ENCODE measurements at regions not wholly inside any gene's neighbourhood (a gene's known extent, or its start where the extent isn't known, plus 50 kb on each side); places are given as distances from the start of the nearest gene placed in this dataset.

DNA sequence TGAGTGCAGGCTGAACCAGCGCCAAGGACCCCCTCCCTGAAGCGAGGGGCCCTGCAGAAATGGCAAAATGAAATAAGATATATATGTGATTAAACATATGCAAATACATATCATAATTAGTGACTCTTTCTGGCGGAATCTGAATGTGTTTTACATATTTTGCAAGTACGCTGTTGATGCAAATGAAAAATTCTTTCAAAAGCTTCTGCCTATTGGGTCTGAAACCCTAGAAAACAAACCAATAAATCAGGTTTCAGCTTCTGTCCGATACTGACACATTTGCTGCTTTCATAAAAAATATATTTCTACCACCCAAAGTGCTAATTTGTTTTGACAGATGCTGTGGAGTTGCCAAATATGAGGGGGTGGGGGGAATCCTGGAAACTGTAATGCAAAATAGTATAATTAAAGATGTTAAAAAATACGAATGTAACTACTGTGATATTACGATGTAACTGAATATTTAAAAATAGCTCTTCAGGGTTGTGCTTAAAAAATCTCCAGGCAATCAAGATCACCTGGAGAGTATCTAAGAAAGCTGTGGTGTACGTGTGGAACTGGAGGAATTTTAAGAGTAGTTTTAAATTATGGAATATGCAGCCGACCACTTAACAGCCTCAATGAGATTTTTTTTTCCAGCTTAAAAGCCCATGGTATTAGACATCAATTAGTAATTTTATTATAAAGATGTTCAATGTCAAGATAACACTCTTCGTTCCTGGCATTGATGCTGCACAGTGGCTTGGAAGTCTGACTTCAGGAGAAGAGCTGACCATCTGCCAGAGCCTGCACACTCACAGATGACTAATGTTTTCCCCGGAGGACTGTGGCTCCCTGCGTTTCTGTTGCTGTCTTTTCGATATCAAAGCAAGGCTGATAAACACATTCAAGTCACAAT, 122.2 kb upstream of the RCN1 start:
- Histone ChIP-seq H3K4me1 (replicated peaks in 1 of 2) (peaks cover 37 to 42% of the 10 kb centered on the region in 2 donors), H3K4me3 (no peak overlapping the region), H3K27ac (peak overlapping the region in 1 of 2 donors; percentile 41)
- 2 to 90% (median 67%) methylated on average over 5 to 12 of the region's 13 CpGs for WGBS, 10 experiments
- ATAC-seq (replicated peaks in 6 of 8): peak; percentile 71 to 97 (median 95)
- in situ Hi-C loops (cut with MboI; ENCODE audit: low pct_unique_long_range_greater_than_20kb in 2 of 9, low sequenced_read_pairs in 9 of 9, unreplicated experiment in 9 of 9): loop anchor here in 2 of 9 experiments (25.0 kb wide), 1 partner anchor 481 kb away; no protein-coding TSS in a partner anchor

DNA sequence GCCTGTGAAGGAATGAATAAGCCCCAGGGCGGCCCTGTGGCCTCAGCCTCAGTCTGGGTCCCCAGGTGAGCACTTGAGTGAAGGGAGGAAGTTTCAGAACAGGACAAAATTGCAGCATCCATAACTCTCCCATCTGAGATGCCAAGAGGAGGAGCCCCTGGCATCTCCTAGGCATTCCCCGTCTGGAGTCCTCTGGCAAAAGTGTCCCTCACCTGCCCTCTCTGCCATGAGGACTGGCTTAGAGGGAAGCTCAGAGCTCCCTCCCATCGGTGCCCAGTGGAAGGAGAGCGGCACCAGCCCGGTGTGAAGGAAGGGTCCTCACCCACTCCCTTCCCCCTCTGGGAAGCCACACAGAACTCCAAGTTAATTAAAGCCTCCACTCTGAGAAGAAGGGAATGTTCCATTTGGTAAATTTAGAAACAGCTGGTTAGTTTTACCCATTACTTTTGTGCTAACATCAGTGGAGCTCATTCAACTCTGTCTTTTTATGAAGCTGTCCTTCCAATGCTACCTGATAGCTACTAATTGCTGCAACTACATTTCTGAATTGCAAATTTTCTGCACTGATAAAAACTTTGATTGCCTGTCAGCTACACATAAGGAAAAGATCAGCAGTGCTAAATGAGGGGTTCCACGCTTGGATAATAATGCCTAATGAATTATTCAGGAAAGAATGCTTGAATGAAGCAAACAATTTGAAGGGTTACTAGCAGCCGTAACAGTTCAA, 123.3 kb upstream of the RCN1 start:
- no peak overlapping the region for H3K4me3 ChIP-seq
- in situ Hi-C loops (cut with MboI; ENCODE audit: low pct_unique_long_range_greater_than_20kb in 2 of 9, low sequenced_read_pairs in 9 of 9, unreplicated experiment in 9 of 9): loop anchor here in 2 of 9 experiments (25.0 kb wide), 1 partner anchor 480 kb away; no protein-coding TSS in a partner anchor
- no peak overlapping the region for H3K27ac ChIP-seq
- WGBS, 10 experiments: 0 to 100% (median 44%) methylated on average over 1 to 5 of the region's 7 CpGs
- peak in 2 of 8 experiments; percentile 11 to 39 for ATAC-seq (replicated peaks in 6 of 8)
- H3K4me1 ChIP-seq (replicated peaks in 1 of 2): peaks cover 25 to 31% of the 10 kb centered on the region in 2 donors

DNA sequence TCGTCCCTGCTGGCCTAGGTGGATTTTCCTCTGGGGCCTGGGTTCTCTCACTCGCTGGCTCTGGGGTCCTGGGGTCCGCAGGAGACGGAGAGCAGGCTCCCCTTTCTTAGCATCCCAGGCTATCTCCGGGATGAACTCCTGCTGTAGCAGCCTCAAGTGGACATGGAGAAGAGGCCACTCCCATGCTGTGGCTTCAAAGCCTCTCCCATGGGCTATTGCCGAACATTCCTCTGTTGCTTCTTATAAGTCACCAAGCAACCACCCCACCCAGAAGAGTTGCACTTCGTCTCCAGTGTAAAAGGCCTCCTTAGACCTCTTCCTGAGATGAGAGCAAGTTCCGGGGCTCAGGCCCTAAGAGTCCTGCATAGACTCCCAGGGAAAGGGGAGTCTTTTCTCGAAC, 124.0 kb upstream of the RCN1 start:
- H3K4me3 ChIP-seq: no peak overlapping the region
- H3K4me1 ChIP-seq (replicated peaks in 1 of 2): peaks cover 23 to 27% of the 10 kb centered on the region in 2 donors
- WGBS, 10 experiments: 64 to 83% (median 77%) methylated on average over 1 to 5 of the region's 9 CpGs; no CpG with 5 or more reads in 2 of the 10 experiments
- no peak overlapping the region for H3K27ac ChIP-seq
- peak in 3 of 8 experiments; percentile 36 to 90 (median 43) for ATAC-seq (replicated peaks in 6 of 8)
- in situ Hi-C loops (cut with MboI; ENCODE audit: low pct_unique_long_range_greater_than_20kb in 2 of 9, low sequenced_read_pairs in 9 of 9, unreplicated experiment in 9 of 9): loop anchor here in 2 of 9 experiments (25.0 kb wide), 1 partner anchor 480 kb away; no protein-coding TSS in a partner anchor

DNA sequence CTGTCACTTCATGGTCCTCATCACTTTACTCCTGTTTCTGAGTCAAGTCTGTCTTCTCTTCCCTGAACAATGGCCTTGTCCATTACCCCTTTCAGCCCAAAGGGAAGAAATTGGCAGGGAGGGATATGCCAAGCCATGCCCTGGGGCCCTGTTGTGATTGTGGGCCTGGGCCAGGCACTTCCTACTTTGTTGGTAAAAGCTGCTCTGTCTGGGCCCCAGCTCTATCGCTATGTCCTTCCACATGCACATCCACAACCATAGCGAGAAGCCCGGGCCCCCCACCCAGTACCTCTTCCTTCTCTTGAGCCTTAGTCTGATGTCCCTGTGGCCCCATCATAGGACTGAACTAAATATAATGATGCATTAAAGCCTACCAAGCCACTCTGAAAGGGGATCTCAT, 126.7 kb upstream of the RCN1 start:
- Histone ChIP-seq H3K4me3 (no peak overlapping the region), H3K4me1 (replicated peaks in 1 of 2) (peaks cover 23 to 26% of the 10 kb centered on the region in 2 donors), H3K27ac (no peak overlapping the region)
- in situ Hi-C loops (cut with MboI; ENCODE audit: low pct_unique_long_range_greater_than_20kb in 2 of 9, low sequenced_read_pairs in 9 of 9, unreplicated experiment in 9 of 9): loop anchor here in 2 of 9 experiments (25.0 kb wide), 1 partner anchor 477 kb away; no protein-coding TSS in a partner anchor
- 42 to 83% (median 67%) methylated on average over 2 to 3 of the region's 3 CpGs; no CpG with 5 or more reads in 5 of the 10 experiments for WGBS, 10 experiments
- ATAC-seq (replicated peaks in 6 of 8): no peak

DNA sequence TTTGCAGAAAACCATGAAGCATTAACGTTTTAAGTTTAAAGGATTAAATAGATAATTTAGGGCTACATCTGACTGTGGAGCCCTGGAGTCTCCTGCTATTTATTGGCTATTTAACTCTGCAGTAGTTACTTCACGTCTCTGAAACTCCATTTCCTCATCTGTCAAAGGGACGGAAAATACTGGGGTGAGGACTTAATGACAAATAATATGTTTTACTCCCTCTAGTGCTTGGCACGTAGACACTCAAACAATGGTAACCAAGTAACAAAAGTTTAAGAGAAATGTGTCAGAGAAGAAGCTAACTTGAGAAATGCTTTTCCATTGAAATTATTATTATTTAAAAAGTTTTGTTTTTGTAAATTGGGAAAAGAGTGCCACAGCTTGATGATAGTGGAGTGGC, 130.7 kb upstream of the RCN1 start:
- no peak overlapping the region for H3K27ac ChIP-seq
- in situ Hi-C loops (cut with MboI; ENCODE audit: low pct_unique_long_range_greater_than_20kb in 2 of 9, low sequenced_read_pairs in 9 of 9, unreplicated experiment in 9 of 9): loop anchor here in 2 of 9 experiments (25.0 kb wide), 1 partner anchor 473 kb away; no protein-coding TSS in a partner anchor
- no peak overlapping the region for H3K4me3 ChIP-seq
- WGBS, 10 experiments: 33 to 92% (median 73%) methylated on average over 1 to 4 of the region's 4 CpGs
- peaks cover 0 to 9% of the 10 kb centered on the region in 2 donors for H3K4me1 ChIP-seq (replicated peaks in 1 of 2)
- no peak for ATAC-seq (replicated peaks in 6 of 8)

DNA sequence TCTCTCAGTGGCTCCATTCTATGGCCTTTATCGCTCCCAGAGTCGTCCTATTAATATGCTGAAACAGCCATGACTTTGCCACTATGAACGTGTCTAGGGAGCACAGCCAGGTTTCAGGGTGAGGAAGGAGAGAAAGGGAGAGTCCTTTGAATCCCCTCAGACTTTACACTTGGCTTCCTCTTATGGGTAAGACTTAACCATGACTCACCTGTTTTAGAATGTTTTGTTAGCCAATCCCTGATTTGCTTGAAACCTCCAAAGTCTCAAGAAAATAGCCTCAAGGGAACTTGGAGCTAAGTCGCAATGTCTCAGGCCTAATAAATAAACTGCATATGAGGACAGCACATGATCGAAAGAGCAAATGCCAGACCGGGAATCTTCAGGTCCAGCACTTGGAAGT, 131.2 kb upstream of the RCN1 start:
- WGBS, 10 experiments: 22 to 87% (median 75%) methylated on average over 2 to 6 of the region's 6 CpGs; no CpG with 5 or more reads in 2 of the 10 experiments
- no peak for ATAC-seq (replicated peaks in 6 of 8)
- H3K4me1 ChIP-seq (replicated peaks in 1 of 2): peaks cover 0 to 9% of the 10 kb centered on the region in 2 donors
- H3K4me3 ChIP-seq: no peak overlapping the region
- H3K27ac ChIP-seq: no peak overlapping the region
- in situ Hi-C loops (cut with MboI; ENCODE audit: low pct_unique_long_range_greater_than_20kb in 2 of 9, low sequenced_read_pairs in 9 of 9, unreplicated experiment in 9 of 9): loop anchor here in 2 of 9 experiments (25.0 kb wide), 1 partner anchor 472 kb away; no protein-coding TSS in a partner anchor

DNA sequence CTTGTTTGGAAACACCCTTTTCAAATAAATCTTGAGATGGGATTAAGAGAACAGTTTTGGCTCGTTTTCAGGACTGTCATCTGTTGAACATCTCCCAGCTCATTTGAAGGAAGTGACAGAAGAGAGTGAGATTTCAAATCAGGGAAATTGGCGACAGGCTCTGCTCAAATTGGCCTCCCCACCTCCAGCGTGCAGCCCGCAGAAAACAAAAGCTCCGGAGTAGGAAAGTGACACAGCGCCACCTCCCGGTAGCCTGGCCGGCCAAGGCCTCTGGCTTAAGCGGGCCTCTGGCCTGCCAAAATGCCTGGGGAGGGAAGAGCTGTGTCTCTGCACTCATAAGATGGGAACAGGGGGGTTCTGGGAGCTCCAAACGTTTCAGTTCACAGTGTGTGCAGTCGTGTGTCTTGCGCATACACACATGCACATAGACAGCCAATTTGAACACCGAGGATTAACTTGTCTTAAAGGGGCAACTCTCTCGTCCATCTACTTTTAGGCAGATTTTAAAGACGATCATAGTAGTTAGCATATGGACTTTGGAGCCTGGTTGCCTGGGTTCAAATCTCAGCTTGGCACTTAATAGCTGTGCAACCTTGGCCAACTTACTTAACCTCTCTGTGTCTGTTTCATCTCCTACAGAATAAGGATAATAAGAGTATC, 132.7 kb upstream of the RCN1 start:
- peak; percentile 58 to 98 (median 70) for ATAC-seq (replicated peaks in 6 of 8)
- Histone ChIP-seq H3K27ac (no peak overlapping the region), H3K4me3 (no peak overlapping the region), H3K4me1 (replicated peaks in 1 of 2) (peaks cover 0 to 9% of the 10 kb centered on the region in 2 donors)
- WGBS, 10 experiments: 0 to 91% (median 32%) methylated on average over 1 to 15 of the region's 15 CpGs; no CpG with 5 or more reads in 2 of the 10 experiments
- in situ Hi-C loops (cut with MboI; ENCODE audit: low pct_unique_long_range_greater_than_20kb in 2 of 9, low sequenced_read_pairs in 9 of 9, unreplicated experiment in 9 of 9): loop anchor here in 2 of 9 experiments (25.0 kb wide), 1 partner anchor 471 kb away; no protein-coding TSS in a partner anchor

DNA sequence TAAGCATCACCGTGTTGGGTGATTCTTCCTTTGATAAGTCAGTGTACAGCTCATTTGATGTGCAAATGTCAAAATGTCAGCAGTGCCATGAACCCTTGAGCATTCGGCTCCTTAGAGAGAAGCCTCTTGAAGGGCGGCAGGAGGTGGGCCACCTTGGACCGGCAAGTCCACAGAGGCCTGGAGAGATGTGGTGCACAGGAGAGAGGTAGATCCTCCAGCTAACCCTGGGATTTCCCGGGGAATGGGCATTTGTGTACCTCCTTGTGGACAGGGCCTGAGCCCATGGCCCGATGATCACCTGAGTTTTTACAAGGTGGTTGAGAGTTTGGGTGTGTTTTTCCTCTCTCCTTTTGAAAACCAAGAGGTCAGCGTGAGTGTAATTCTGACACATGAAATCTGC, 133.2 kb upstream of the RCN1 start:
- Histone ChIP-seq H3K4me1 (replicated peaks in 1 of 2) (peaks cover 0 to 9% of the 10 kb centered on the region in 2 donors), H3K4me3 (no peak overlapping the region), H3K27ac (no peak overlapping the region)
- WGBS, 10 experiments: 0 to 90% (median 72%) methylated on average over 1 to 7 of the region's 7 CpGs; no CpG with 5 or more reads in 3 of the 10 experiments
- in situ Hi-C loops (cut with MboI; ENCODE audit: low pct_unique_long_range_greater_than_20kb in 2 of 9, low sequenced_read_pairs in 9 of 9, unreplicated experiment in 9 of 9): loop anchor here in 2 of 9 experiments (25.0 kb wide), 1 partner anchor 470 kb away; no protein-coding TSS in a partner anchor
- peak in 2 of 8 experiments; percentile 21 to 45 for ATAC-seq (replicated peaks in 6 of 8)

DNA sequence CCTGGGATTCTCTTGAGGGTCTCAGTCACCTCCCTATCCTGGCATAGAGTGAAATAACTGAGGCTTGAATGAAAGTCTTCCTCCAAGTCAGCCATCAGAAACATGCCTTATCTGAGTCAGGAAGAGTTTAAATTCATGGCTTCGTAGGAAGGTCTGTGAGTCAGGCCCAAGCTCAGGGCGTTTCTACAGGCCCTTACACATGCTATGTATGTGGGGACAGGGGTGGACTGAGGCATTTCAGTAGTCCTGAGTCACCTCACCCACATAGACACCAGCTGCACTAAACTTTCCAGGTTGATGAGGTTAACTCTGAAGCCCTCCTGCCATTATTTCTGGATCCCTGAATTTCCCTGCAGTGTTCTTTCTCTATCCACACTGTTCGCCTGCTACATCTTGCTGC, 134.6 kb upstream of the RCN1 start:
- H3K4me3 ChIP-seq: no peak overlapping the region
- H3K4me1 ChIP-seq (replicated peaks in 1 of 2): peaks cover 0 to 9% of the 10 kb centered on the region in 2 donors
- 15 to 100% (median 83%) methylated on average over 1 to 3 of the region's 3 CpGs; no CpG with 5 or more reads in 3 of the 10 experiments for WGBS, 10 experiments
- in situ Hi-C loops (cut with MboI; ENCODE audit: low pct_unique_long_range_greater_than_20kb in 2 of 9, low sequenced_read_pairs in 9 of 9, unreplicated experiment in 9 of 9): loop anchor here in 2 of 9 experiments (25.0 kb wide), 1 partner anchor 469 kb away; no protein-coding TSS in a partner anchor
- ATAC-seq (replicated peaks in 6 of 8): peak in 2 of 8 experiments; percentile 70 to 80
- H3K27ac ChIP-seq: no peak overlapping the region

DNA sequence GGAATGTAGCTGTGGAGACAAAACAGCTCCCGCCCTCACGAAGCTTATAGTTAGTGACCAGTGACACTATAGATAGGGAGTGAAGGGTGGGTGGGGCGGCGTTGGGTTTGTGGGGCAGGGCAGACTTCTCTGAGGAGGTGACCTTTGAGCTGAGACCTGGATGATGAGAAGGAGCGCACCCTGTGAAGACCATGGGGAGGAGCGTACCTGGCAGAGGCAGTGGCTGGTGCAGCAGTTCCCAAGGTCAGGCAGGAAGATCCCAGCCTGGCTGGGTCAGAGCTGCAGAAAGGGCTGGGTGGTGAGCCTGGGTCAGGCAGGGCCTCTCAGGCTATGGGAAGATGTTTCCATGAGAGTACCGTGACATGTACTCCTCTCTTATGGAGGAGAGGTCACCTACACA, 135.0 kb upstream of the RCN1 start:
- ATAC-seq (replicated peaks in 6 of 8): no peak
- 83 to 100% (median 96%) methylated on average over 1 to 2 of the region's 7 CpGs; no CpG with 5 or more reads in 6 of the 10 experiments for WGBS, 10 experiments
- Histone ChIP-seq H3K27ac (no peak overlapping the region), H3K4me3 (no peak overlapping the region), H3K4me1 (replicated peaks in 1 of 2) (peaks cover 0 to 9% of the 10 kb centered on the region in 2 donors)
- in situ Hi-C loops (cut with MboI; ENCODE audit: low pct_unique_long_range_greater_than_20kb in 2 of 9, low sequenced_read_pairs in 9 of 9, unreplicated experiment in 9 of 9): loop anchor here in 2 of 9 experiments (25.0 kb wide), 1 partner anchor 469 kb away; no protein-coding TSS in a partner anchor

DNA sequence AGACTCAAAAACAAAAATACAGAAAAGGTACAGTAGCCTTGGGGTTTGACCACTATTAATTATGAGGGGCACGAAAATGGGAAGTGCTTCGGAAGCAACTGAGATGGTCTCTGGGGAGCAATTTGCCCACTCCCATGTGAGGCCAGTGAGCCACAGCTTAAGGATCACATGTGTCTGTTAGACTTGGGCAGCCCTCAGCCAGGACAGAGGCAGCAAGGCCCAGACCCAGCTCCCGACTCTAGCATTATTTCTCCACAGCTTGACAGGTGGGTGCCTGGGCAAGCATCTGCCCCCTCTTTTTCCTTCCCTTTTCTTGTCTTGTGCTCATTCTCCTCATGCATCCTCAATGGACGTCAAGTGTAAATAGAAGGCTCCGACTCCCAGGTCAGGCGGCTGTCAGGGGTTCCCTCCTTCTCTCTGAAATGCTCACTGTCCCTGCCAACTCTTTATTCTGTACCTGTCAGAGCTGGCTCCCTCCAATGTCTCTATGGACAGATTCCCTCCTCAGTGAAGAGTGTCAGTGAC, 137.0 kb upstream of the RCN1 start:
- no peak overlapping the region for H3K4me3 ChIP-seq
- H3K27ac ChIP-seq: no peak overlapping the region
- ATAC-seq (replicated peaks in 6 of 8): peak in 2 of 8 experiments; percentile 34 to 36
- 73 to 100% (median 80%) methylated on average over 1 to 5 of the region's 6 CpGs; no CpG with 5 or more reads in 3 of the 10 experiments for WGBS, 10 experiments
- H3K4me1 ChIP-seq (replicated peaks in 1 of 2): peaks cover 0 to 3% of the 10 kb centered on the region in 2 donors
- in situ Hi-C loops (cut with MboI; ENCODE audit: low pct_unique_long_range_greater_than_20kb in 2 of 9, low sequenced_read_pairs in 9 of 9, unreplicated experiment in 9 of 9): loop anchor here in 2 of 9 experiments (25.0 kb wide), 1 partner anchor 467 kb away; no protein-coding TSS in a partner anchor

Measured in motor neuron (in vitro differentiated cells).